CD14-positive monocyte (primary cell): ENCODE measurements at regions not wholly inside any gene's neighbourhood (a gene's known extent, or its start where the extent isn't known, plus 50 kb on each side); places are given as distances from the start of the nearest gene placed in this dataset.

Source experiments
- DNase-seq, 3 donors: peaks; one replicate each; pipeline ENCODE4 v3.0.0-alpha.2; 2011 to 2022
- H2AFZ ChIP-seq: 2 replicates; pipeline ENCODE4 v1.6.0; 2012; ENCODE audit warnings: mild to moderate bottlenecking, low read depth, low read length, inconsistent platforms; ENCODE audit not compliant: insufficient read depth, poor library complexity, severe bottlenecking
- H3K27ac ChIP-seq, 2 donors: 1 replicate in 1 of 2; 2 replicates in 1 of 2; pipeline ENCODE4 v1.5.1; 2012 to 2013; ENCODE audit warnings: low read length in 2 of 2, control low read depth in 1 of 2, inconsistent platforms in 1 of 2, low read depth in 1 of 2, mild to moderate bottlenecking in 1 of 2
- H3K27me3 ChIP-seq, 2 donors: one replicate each; pipeline versions ENCODE4 v1.6.0 to v1.6.1; 2011 to 2013; ENCODE audit warnings: low read length in 2 of 2; ENCODE audit not compliant: control insufficient read depth in 2 of 2, insufficient read depth in 2 of 2
- H3K36me3 ChIP-seq, 2 donors: replicated peaks in 1 of 2; 1 replicate in 1 of 2; 2 replicates in 1 of 2; pipeline versions ENCODE4 v1.5.1 to v1.6.1; 2012 to 2013; ENCODE audit warnings: low read length in 2 of 2, control low read depth in 1 of 2, inconsistent platforms in 1 of 2, mild to moderate bottlenecking in 1 of 2; ENCODE audit not compliant: insufficient read depth in 2 of 2, control insufficient read depth in 1 of 2
- H3K4me1 ChIP-seq, 2 donors: 1 replicate in 1 of 2; 2 replicates in 1 of 2; pipeline versions ENCODE4 v1.5.1 to v1.6.1; 2012 to 2013; ENCODE audit warnings: low read length in 2 of 2, control low read depth in 1 of 2, inconsistent platforms in 1 of 2, mild to moderate bottlenecking in 1 of 2, moderate library complexity in 1 of 2; ENCODE audit not compliant: insufficient read depth in 2 of 2, control insufficient read depth in 1 of 2
- H3K4me2 ChIP-seq: replicated peaks from 2 replicates; pipeline ENCODE3; 2012; ENCODE audit warnings: low read length, moderate library complexity, mild to moderate bottlenecking; ENCODE audit not compliant: poor library complexity, severe bottlenecking; ENCODE audit errors: extremely low read depth
- H3K4me3 ChIP-seq, 3 experiments: fragments of 200-600 bp in 1 of 3; sonication (generic) in 1 of 3; replicated peaks in 1 of 3; 1 replicate in 2 of 3; 2 replicates in 1 of 3; pipeline ENCODE4 v1.5.1; 2011 to 2013; ENCODE audit warnings: low read length in 3 of 3, mild to moderate bottlenecking in 3 of 3, control low read depth in 2 of 3, low read depth in 2 of 3, inconsistent platforms in 1 of 3, moderate library complexity in 1 of 3
- H3K79me2 ChIP-seq: 2 replicates; pipeline ENCODE4 v1.6.0; 2012; ENCODE audit warnings: mild to moderate bottlenecking, control low read depth, inconsistent platforms, low read length, moderate library complexity; ENCODE audit not compliant: insufficient read depth
- H3K9ac ChIP-seq: 2 replicates; pipeline ENCODE4 v1.6.0; 2017; ENCODE audit warnings: low read length, mild to moderate bottlenecking; ENCODE audit not compliant: insufficient read depth, poor library complexity, severe bottlenecking
- H3K9me3 ChIP-seq, 2 donors: replicated peaks in 1 of 2; 1 replicate in 1 of 2; 2 replicates in 1 of 2; pipeline versions ENCODE4 v1.5.1 to v1.6.1; 2012 to 2013; ENCODE audit warnings: low read length in 2 of 2, control low read depth in 1 of 2; ENCODE audit not compliant: control insufficient read depth in 1 of 2, insufficient read depth in 1 of 2
- H4K20me1 ChIP-seq: 2 replicates; pipeline ENCODE4 v1.6.0; 2012; ENCODE audit warnings: mild to moderate bottlenecking, low read length, control low read depth, moderate library complexity; ENCODE audit not compliant: insufficient read depth
- H3K27ac Mint-ChIP-seq, 7 donors: one replicate each; pipeline ENCODE4 v1.8.0; 2020; ENCODE audit warnings: mild to moderate bottlenecking in 7 of 7, mixed read lengths in 7 of 7, moderate library complexity in 6 of 7, inconsistent platforms in 2 of 7
- H3K27me3 Mint-ChIP-seq, 3 donors: one replicate each; pipeline ENCODE4 v1.8.0; 2021 to 2022; ENCODE audit warnings: low read depth in 3 of 3, mild to moderate bottlenecking in 3 of 3, mixed read lengths in 3 of 3, moderate library complexity in 3 of 3, inconsistent platforms in 1 of 3
- H3K36me3 Mint-ChIP-seq, 2 donors: one replicate each; pipeline ENCODE4 v1.8.0; 2020; ENCODE audit warnings: mixed read lengths in 2 of 2, inconsistent platforms in 1 of 2, mild to moderate bottlenecking in 1 of 2
- H3K4me1 Mint-ChIP-seq: one replicate; pipeline ENCODE4 v1.8.0; 2020; ENCODE audit warnings: mild to moderate bottlenecking, mixed read lengths
- H3K4me3 Mint-ChIP-seq, 2 donors: one replicate each; pipeline ENCODE4 v1.8.0; 2020; ENCODE audit warnings: mild to moderate bottlenecking in 2 of 2, mixed read lengths in 2 of 2, moderate library complexity in 1 of 2
- H3K9me3 Mint-ChIP-seq, 7 donors: one replicate each; pipeline ENCODE4 v1.8.0; 2020 to 2022; ENCODE audit warnings: mixed read lengths in 7 of 7, mild to moderate bottlenecking in 6 of 7, moderate library complexity in 6 of 7, inconsistent platforms in 2 of 7
- CTCF ChIP-seq: fragments of 200-600 bp; IDR thresholded peaks from one replicate; pipeline ENCODE4 v1.8.0; 2022; ENCODE audit warnings: antibody characterized with exemption, mild to moderate bottlenecking
- WGBS: methylation state at CpG from one replicate; pipeline ENCODE4 v1.1.5; 2013; ENCODE audit warnings: missing lambda C conversion rate; ENCODE audit not compliant: insufficient coverage; 5-methylcytosine and 5-hydroxymethylcytosine counted together
- intact Hi-C, 2 donors: fragments of 100-400 bp; cut with micrococcal nuclease; formaldehyde crosslinking; loops; one replicate each; pipeline versions ENCODE4 v1.15.0 to v1.15.1; 2023

- H3K4me2 ChIP-seq, result no peak overlapping the region
- Mint-ChIP-seq H3K27ac (no peak overlapping the region), H3K4me3 (no peak overlapping the region), H3K36me3 (no peaks in the 10 kb centered on the region), H3K27me3 (no peaks in the 10 kb centered on the region), H3K4me1 (no peaks in the 10 kb centered on the region), H3K9me3 (peaks cover 0 to 14% (median 6%) of the 10 kb centered on the region in 7 donors)
- no peak overlapping the region for H3K9ac ChIP-seq
- H3K79me2 ChIP-seq, result no peaks in the 10 kb centered on the region
- no peaks in the 10 kb centered on the region for H3K27me3 ChIP-seq
- H4K20me1 ChIP-seq, result no peaks in the 10 kb centered on the region
- TF ChIP-seq CTCF, result no peak
- no peaks in the 10 kb centered on the region for H3K9me3 ChIP-seq
- intact Hi-C loops, result no loop called here
- H3K36me3 ChIP-seq, result no peaks in the 10 kb centered on the region
- no peak overlapping the region for H3K4me3 ChIP-seq
- no peak for DNase-seq
- H3K4me1 ChIP-seq, result no peaks in the 10 kb centered on the region
- 100% methylated on average over 1 of the region's 3 CpGs for WGBS
- no peak overlapping the region for H2AFZ ChIP-seq
- no peak overlapping the region for H3K27ac ChIP-seq
These were observed 676.3 kb upstream of the STEAP1 start for GRCh38 chr7:89477991-89478390.

GRCh38 chr7:89495704-89496103 is 658.6 kb upstream of the STEAP1 start:
- H3K27me3 ChIP-seq, result no peaks in the 10 kb centered on the region
- H3K27ac ChIP-seq, result no peak overlapping the region
- H3K36me3 ChIP-seq, result no peaks in the 10 kb centered on the region
- intact Hi-C loops, result no loop called here
- H3K4me1 ChIP-seq, result no peaks in the 10 kb centered on the region
- H3K4me3 ChIP-seq, result no peak overlapping the region
- no peaks in the 10 kb centered on the region for H3K79me2 ChIP-seq
- H3K4me3 Mint-ChIP-seq, result no peak overlapping the region
- H3K4me2 ChIP-seq, result no peak overlapping the region
- H2AFZ ChIP-seq, result no peak overlapping the region
- no peak overlapping the region for H3K9ac ChIP-seq
- no peaks in the 10 kb centered on the region for H4K20me1 ChIP-seq
- no peaks in the 10 kb centered on the region for H3K4me1 Mint-ChIP-seq
- H3K9me3 ChIP-seq, result no peaks in the 10 kb centered on the region
- no peak for DNase-seq
- H3K27me3 Mint-ChIP-seq, result peaks cover 0 to under 1% (median 0%) of the 10 kb centered on the region in 3 donors
- peaks cover 0 to 9% (median 2%) of the 10 kb centered on the region in 7 donors for H3K9me3 Mint-ChIP-seq
- H3K36me3 Mint-ChIP-seq, result no peaks in the 10 kb centered on the region
- H3K27ac Mint-ChIP-seq, result no peak overlapping the region
- TF ChIP-seq CTCF, result no peak
- WGBS, result no CpG with 5 or more reads among the region's 3 CpGs
